HEK293T (cell line): ENCODE measurements at regions not wholly inside any gene's neighbourhood (a gene's known extent, or its start where the extent isn't known, plus 50 kb on each side); places are given as distances from the start of the nearest gene placed in this dataset.

Experiments
- CTCF ChIA-PET: fragments of 350-600 bp; formaldehyde crosslinking; extraction: SDS; loops from one replicate; lab custom pipeline; 2021; ENCODE audit warnings: antibody characterized with exemption, inconsistent platforms; lab: Yijun Ruan, JAX
- POLR2A ChIA-PET: fragments of 350-600 bp; formaldehyde crosslinking; extraction: SDS; loops from one replicate; lab custom pipeline; 2020; ENCODE audit warnings: antibody characterized with exemption, inconsistent platforms; lab: Yijun Ruan, JAX
- DNase-seq: peaks from one replicate; pipeline ENCODE4 v3.0.0; 2012; ENCODE audit warnings: mixed read lengths; ENCODE audit errors: extremely low spot score
- ARNT ChIP-seq: fragments of 450-650 bp; IDR thresholded peaks from 2 replicates; pipeline ENCODE4 v1.6.1; 2017; ENCODE audit warnings: mild to moderate bottlenecking
- BHLHE40 ChIP-seq: fragments of 450-650 bp; IDR thresholded peaks from 2 replicates; pipeline ENCODE4 v1.6.1; 2016; ENCODE audit warnings: mild to moderate bottlenecking, moderate library complexity, borderline replicate concordance
- CTBP1 ChIP-seq: fragments of 450-650 bp; IDR thresholded peaks from 2 replicates; pipeline ENCODE4 v1.6.1; 2016; ENCODE audit warnings: borderline replicate concordance
- ELF4 ChIP-seq: fragments of 450-650 bp; IDR thresholded peaks from 2 replicates; pipeline ENCODE4 v1.6.1; 2017; ENCODE audit warnings: antibody characterized with exemption
- FOXA1 ChIP-seq: fragments of 450-650 bp; IDR thresholded peaks from 2 replicates; pipeline ENCODE4 v1.6.1; 2016; ENCODE audit warnings: mild to moderate bottlenecking
- FOXK2 ChIP-seq: fragments of 450-650 bp; IDR thresholded peaks from 2 replicates; pipeline ENCODE4 v1.6.1; 2016; ENCODE audit warnings: mild to moderate bottlenecking
- FOXM1 ChIP-seq: fragments of 450-650 bp; IDR thresholded peaks from 2 replicates; pipeline ENCODE4 v1.6.1; 2017; ENCODE audit warnings: mild to moderate bottlenecking, borderline replicate concordance
- HDGF ChIP-seq: fragments of 450-650 bp; IDR thresholded peaks from 2 replicates; pipeline ENCODE4 v1.6.1; 2017; ENCODE audit warnings: antibody characterized with exemption, borderline replicate concordance
- L3MBTL2 ChIP-seq: fragments of 450-650 bp; conservative IDR thresholded peaks from 2 replicates; pipeline ENCODE4 v1.6.1; 2016; ENCODE audit warnings: mild to moderate bottlenecking
- LEF1 ChIP-seq: fragments of 450-650 bp; IDR thresholded peaks from 2 replicates; pipeline ENCODE4 v1.6.1; 2017; ENCODE audit warnings: mild to moderate bottlenecking, borderline replicate concordance
- NFRKB ChIP-seq: fragments of 450-650 bp; IDR thresholded peaks from 2 replicates; pipeline ENCODE4 v1.6.1; 2016; ENCODE audit warnings: mild to moderate bottlenecking, moderate library complexity
- PKNOX1 ChIP-seq: fragments of 450-650 bp; IDR thresholded peaks from 2 replicates; pipeline ENCODE4 v1.6.1; 2016
- SP1 ChIP-seq: fragments of 450-650 bp; IDR thresholded peaks from 2 replicates; pipeline ENCODE4 v1.6.1; 2017
- SUZ12 ChIP-seq: fragments of 450-650 bp; IDR thresholded peaks from 2 replicates; pipeline ENCODE4 v1.6.1; 2016; ENCODE audit warnings: mild to moderate bottlenecking
- TARDBP ChIP-seq: fragments of 450-650 bp; IDR thresholded peaks from 2 replicates; pipeline ENCODE4 v1.6.1; 2016
- ZNF384 ChIP-seq: fragments of 450-650 bp; IDR thresholded peaks from 2 replicates; pipeline ENCODE4 v1.6.1; 2016

- TF ChIP-seq SP1 = no peak
- TF ChIP-seq LEF1 = no peak
- no peak for TF ChIP-seq ZNF384
- no peak for TF ChIP-seq CTBP1
- TF ChIP-seq FOXA1 = no peak
- no peak for TF ChIP-seq PKNOX1
- TF ChIP-seq NFRKB = no peak
- TF ChIP-seq L3MBTL2 = no peak
- TF ChIP-seq BHLHE40 = no peak
- no peak for TF ChIP-seq ARNT
- TF ChIP-seq SUZ12 = no peak
- TF ChIP-seq TARDBP = no peak
- TF ChIP-seq ELF4 = no peak
- TF ChIP-seq HDGF = no peak
- no peak for TF ChIP-seq FOXK2
- TF ChIP-seq FOXM1 = no peak
- POLR2A ChIA-PET = no interaction called here
- CTCF ChIA-PET = no interaction called here
- DNase-seq = no peak
Observed at GRCh38 chr10:126851414-126852108, 53.7 kb upstream of the DOCK1 start.

GRCh38 chr10:126854726-126855495, 50.3 kb upstream of the DOCK1 start:
- no peak for DNase-seq
- POLR2A ChIA-PET = no interaction called here
- CTCF ChIA-PET = no interaction called here
- TF ChIP-seq PKNOX1 (no peak), ZNF384 (no peak), NFRKB (no peak), L3MBTL2 (no peak), LEF1 (no peak), TARDBP (no peak), ARNT (no peak), BHLHE40 (no peak), FOXK2 (no peak), SP1 (no peak), ELF4 (no peak), CTBP1 (no peak), FOXA1 (no peak), FOXM1 (no peak), SUZ12 (no peak), HDGF (no peak)
